ENCODE measurements at regions not wholly inside any gene's neighbourhood (a gene's known extent, or its start where the extent isn't known, plus 50 kb on each side); places are given as distances from the start of the nearest gene placed in this dataset.

- TF ChIP-seq CTCF (IDR thresholded peaks at IDR 0.05) (no peak), POLR2AphosphoS5 (IDR thresholded peaks at IDR 0.05; ENCODE audit: low read depth, low read length) (no peak), REST (IDR thresholded peaks at IDR 0.05; ENCODE audit: insufficient read depth in 1 of 2, low read depth in 2 of 2, low read length in 1 of 2) (no peak)
These were observed 107.5 kb downstream of the NPTX2 start for GRCh38 chr7:98724591-98724990.
